ENCODE measurements at regions not wholly inside any gene's neighbourhood (a gene's known extent, or its start where the extent isn't known, plus 50 kb on each side); places are given as distances from the start of the nearest gene placed in this dataset.
A peak's percentile ranks its signal among the peaks of the same experiment; 100 is the strongest.

DNA sequence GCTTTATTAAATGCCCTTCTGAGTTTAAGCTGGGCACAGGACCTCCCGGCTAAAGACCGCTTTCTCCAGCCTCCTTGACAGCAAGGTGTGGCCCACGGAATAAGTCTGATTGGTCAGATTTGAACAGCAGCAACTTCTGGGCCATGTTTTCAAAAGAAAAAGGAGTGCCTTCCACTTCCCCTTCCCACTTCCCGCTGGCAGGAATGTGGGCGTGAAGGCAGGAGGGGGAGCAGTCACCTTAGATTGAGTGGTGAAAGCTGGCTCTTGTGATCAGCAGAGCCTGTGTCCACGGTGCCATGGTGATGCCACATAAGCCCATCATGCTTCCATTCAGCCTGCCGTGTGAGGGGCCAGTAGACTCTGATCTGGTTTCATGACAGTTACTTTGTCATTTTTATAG, 136.6 kb upstream of the GLI2 start:
- Mint-ChIP-seq H3K36me3 (no peaks in the 10 kb centered on the region), H3K9me3 (no peaks in the 10 kb centered on the region), H3K27ac (no peak overlapping the region), H3K27me3 (no peaks in the 10 kb centered on the region), H3K4me1 (no peaks in the 10 kb centered on the region), H3K4me3 (no peak overlapping the region)

DNA sequence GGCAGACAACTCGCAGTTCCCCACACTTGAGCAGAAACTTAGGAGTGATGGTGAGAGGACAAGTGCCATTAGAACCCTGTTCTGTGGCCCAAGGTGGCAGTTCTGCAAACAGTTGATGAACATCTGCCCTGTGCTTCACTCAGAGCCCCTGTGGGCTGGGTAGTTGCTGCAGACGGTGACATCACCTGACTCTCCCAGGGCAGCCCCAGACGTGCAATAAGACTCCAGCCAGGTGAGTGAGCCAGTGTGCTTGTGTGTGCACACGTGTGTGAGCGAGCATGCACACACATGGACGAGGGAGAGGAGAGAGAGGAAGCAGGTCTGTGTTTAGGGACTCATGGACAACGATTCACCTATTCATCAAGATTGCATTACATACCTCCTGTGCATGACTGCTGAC, 136.0 kb upstream of the GLI2 start:
- no peaks in the 10 kb centered on the region for H3K36me3 Mint-ChIP-seq
- H3K27ac Mint-ChIP-seq = no peak overlapping the region
- no peak overlapping the region for H3K4me3 Mint-ChIP-seq
- peaks cover 1% of the 10 kb centered on the region for H3K27me3 Mint-ChIP-seq
- no peaks in the 10 kb centered on the region for H3K4me1 Mint-ChIP-seq
- peaks cover 0 to 3% (median 0%) of the 10 kb centered on the region in 3 donors for H3K9me3 Mint-ChIP-seq

DNA sequence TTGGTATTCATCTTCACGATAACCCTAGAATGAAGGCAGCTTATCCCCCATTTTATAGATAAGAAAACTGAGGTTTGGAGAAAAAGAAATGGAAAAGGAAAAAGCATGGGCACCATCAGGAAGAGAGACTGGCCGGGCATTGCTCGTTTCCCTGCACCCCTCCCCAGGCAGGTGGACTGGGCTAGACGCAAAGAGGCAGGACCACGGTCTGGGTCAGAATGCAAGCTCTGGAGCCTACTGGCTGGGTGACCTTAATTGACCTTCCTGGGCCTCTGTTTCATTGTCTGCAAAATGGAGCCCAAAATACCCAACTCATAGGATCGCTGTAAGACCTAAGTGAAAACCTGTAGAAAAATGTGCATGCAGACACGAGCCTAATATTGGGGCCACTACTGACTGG, 135.3 kb upstream of the GLI2 start:
- no peak overlapping the region for H3K27ac Mint-ChIP-seq
- no peaks in the 10 kb centered on the region for H3K4me1 Mint-ChIP-seq

DNA sequence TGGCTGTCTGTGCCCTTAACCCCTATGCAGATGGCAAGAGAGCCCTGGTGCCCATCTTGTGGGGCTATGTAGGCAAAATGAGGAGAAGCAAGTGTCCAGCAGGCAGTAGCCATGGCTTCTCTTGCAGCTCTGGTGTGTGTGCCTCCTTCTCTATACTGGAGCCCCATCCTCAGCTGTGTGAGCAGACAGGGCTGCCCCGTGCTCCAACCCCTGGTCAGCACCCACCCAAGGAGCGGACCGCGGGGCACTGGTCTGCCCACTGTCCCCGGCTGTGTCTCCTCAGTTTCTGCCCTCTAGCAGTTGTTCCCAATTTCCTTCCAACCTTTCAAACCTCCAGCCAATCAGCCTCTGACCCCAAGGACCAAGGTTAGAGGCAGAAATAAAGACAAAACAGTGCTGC, 134.9 kb upstream of the GLI2 start:
- H3K4me3 Mint-ChIP-seq = no peak overlapping the region
- H3K36me3 Mint-ChIP-seq = no peaks in the 10 kb centered on the region
- H3K27ac Mint-ChIP-seq = no peak overlapping the region
- H3K4me1 Mint-ChIP-seq = peaks cover 0 to 1% (median 0%) of the 10 kb centered on the region in 3 donors
- peaks cover 3% of the 10 kb centered on the region for H3K27me3 Mint-ChIP-seq
- H3K9me3 Mint-ChIP-seq = peaks cover 0 to 3% (median 0%) of the 10 kb centered on the region in 3 donors

More for the DNA sequence above, 135.3 kb upstream of the GLI2 start:
- Mint-ChIP-seq H3K36me3 (no peaks in the 10 kb centered on the region), H3K4me3 (no peak overlapping the region), H3K9me3 (peaks cover 0 to 3% (median 0%) of the 10 kb centered on the region in 3 donors), H3K27me3 (peaks cover 3% of the 10 kb centered on the region)

DNA sequence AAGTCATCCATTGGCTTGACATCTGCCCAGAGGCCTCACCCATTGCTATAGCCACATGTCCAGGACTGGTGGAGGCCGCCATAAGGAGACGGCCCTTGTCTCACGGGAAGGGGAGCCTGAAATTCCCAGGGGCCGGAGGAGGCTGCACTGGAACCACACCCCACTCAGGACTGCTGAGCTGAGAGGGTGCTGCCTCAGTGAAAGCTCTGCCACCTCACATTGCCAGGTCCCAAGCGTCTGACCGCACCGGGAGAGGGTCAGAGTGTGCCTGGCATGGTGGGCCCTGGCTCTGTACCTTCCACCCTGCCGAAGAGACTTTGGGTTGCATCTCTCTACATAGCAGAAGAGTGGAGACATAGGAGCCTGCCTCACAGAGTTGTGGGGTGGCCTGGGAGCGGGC, 134.1 kb upstream of the GLI2 start:
- Mint-ChIP-seq H3K9me3 (peaks cover 0 to 3% (median 0%) of the 10 kb centered on the region in 3 donors), H3K36me3 (no peaks in the 10 kb centered on the region), H3K27ac (no peak overlapping the region), H3K4me3 (no peak overlapping the region), H3K4me1 (peaks cover 0 to 2% (median 0%) of the 10 kb centered on the region in 3 donors), H3K27me3 (peaks cover 3% of the 10 kb centered on the region)

DNA sequence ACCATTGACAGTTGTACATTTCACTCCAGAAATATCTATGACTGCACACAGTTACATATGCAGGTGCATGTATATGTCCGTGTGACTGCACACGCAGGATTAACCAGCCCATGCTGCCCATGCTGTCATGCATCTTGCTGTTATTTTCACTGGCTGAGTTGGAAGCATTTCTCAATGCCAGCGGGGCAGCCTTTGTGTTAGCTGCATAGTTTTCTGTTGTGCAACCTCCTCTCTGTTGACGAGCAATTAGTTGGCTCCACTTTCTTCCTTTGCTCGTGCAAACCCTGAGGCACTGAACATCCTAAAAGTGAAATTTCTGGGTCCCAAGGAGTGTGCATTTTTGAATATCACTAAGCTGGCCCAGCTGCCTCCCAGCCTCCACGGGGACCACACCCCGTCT, 133.4 kb upstream of the GLI2 start:
- H3K27ac Mint-ChIP-seq = no peak overlapping the region
- no peaks in the 10 kb centered on the region for H3K36me3 Mint-ChIP-seq
- H3K27me3 Mint-ChIP-seq = peaks cover 3% of the 10 kb centered on the region
- no peak overlapping the region for H3K4me3 Mint-ChIP-seq
- H3K9me3 Mint-ChIP-seq = peaks cover 0 to 3% (median 0%) of the 10 kb centered on the region in 3 donors
- H3K4me1 Mint-ChIP-seq = peaks cover 0 to 2% (median 0%) of the 10 kb centered on the region in 3 donors

DNA sequence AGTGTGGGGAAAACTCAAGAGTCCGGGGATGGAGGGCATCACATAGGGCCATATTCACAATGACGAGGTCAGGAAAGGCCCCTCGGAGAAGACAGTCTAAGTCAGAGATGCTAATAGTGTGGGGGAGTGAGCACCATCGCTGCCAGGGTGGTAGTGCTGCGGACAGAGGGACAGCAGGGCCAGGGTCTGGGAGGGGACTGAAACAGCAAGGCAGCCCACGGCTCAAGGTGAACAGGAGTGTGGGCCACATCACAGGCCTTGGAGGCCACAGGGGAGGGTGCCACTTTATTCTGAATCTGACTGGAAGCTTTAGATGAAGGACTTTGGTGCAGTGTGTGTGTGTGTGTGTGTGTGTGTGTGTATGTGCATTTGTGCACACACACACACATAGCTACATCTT, 130.9 kb upstream of the GLI2 start:
- peaks cover 0 to 3% (median 0%) of the 10 kb centered on the region in 3 donors for H3K9me3 Mint-ChIP-seq
- no peaks in the 10 kb centered on the region for H3K36me3 Mint-ChIP-seq
- H3K27ac Mint-ChIP-seq = no peak overlapping the region
- peaks cover 0 to 2% (median 0%) of the 10 kb centered on the region in 3 donors for H3K4me1 Mint-ChIP-seq
- H3K27me3 Mint-ChIP-seq = peaks cover 3% of the 10 kb centered on the region
- H3K4me3 Mint-ChIP-seq = no peak overlapping the region

DNA sequence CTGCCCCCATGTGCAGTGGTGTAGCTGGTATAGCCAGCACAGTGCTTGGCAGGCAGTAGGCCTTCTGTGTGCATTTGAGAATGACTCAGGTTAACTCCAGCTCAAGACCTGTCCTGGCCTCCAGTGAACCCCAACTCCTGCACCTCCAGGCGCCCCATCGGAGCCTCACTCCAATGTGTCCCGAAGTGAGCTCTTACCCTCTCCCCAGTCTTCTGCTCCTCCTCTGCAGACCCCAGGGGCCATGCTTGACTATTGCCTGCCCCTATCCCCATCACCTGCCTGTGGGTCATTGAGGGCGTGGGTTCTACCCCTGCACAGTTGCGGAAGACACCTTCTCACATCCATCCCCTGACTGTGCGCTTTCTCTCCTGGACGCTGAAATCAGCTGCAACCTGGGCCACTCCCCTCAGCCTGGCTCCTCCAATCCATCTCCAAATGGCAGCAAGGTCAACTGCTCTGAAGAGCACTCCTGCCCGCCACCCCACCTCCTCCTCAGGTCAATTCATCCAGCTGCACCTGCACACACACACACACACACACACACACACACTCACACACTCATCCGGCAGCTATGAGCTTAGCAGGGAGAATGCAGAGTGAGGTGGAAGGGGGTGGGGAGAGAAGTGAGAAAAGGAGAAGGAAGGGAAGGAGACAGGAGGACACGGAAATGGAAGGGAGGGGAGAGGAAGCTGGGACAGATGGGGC, 130.3 kb upstream of the GLI2 start:
- no peak overlapping the region for H3K4me3 Mint-ChIP-seq
- H3K36me3 Mint-ChIP-seq = no peaks in the 10 kb centered on the region
- no peak overlapping the region for H3K27ac Mint-ChIP-seq
- peaks cover 3% of the 10 kb centered on the region for H3K27me3 Mint-ChIP-seq
- peaks cover 0 to 3% (median 0%) of the 10 kb centered on the region in 3 donors for H3K9me3 Mint-ChIP-seq
- peaks cover 0 to 2% (median 0%) of the 10 kb centered on the region in 3 donors for H3K4me1 Mint-ChIP-seq

DNA sequence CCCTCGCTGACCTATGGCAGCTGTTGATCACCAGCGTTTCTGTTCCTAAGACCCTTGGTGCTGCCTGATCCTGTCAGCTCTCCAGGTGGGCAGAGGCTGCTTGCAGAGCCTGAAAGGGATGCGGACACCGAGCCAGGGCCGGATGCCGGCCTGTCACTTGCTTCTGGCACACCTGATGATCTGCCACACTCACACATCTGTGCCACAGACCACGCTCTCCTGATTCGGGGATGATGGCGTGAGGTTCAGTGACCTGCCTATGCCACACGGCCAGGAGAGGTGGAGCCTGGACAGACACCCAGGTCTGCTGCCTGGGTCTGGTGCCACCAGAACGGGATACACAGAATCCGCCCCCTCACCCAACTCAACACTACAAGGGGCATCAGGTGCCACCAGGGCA, 129.4 kb upstream of the GLI2 start:
- no peaks in the 10 kb centered on the region for H3K36me3 Mint-ChIP-seq
- no peak overlapping the region for H3K27ac Mint-ChIP-seq
- H3K27me3 Mint-ChIP-seq = peaks cover 8% of the 10 kb centered on the region
- H3K4me1 Mint-ChIP-seq = peaks cover 0 to 2% (median 0%) of the 10 kb centered on the region in 3 donors
- no peak overlapping the region for H3K4me3 Mint-ChIP-seq
- H3K9me3 Mint-ChIP-seq = peaks cover 0 to 3% (median 0%) of the 10 kb centered on the region in 3 donors

DNA sequence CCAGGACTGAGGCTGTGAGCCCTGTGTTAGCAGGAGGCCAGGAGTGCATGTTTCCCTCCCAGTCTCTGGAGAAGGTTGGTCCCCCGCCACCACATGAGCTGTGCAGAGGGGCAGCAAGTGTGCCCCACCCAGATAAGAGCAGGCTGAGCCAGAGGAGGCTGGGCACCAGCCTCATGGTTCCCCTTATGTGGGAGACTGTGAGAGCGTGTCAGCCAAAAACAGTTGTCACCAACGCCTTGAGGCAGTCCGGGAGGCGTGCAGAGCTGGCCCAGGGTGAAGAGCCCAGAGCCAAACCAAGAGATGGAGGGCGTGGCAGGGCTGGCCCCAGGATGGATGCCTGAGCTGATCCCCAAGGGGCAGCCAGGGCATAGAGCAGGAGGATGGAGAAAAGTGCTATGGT, 128.7 kb upstream of the GLI2 start:
- peaks cover 8% of the 10 kb centered on the region for H3K27me3 Mint-ChIP-seq
- H3K4me1 Mint-ChIP-seq = peaks cover 0 to 2% (median 0%) of the 10 kb centered on the region in 3 donors
- H3K9me3 Mint-ChIP-seq = peaks cover 0 to 3% (median 0%) of the 10 kb centered on the region in 3 donors
- H3K36me3 Mint-ChIP-seq = no peaks in the 10 kb centered on the region
- peak overlapping the region in 2 of 3 donors; percentile 8 to 48 for H3K27ac Mint-ChIP-seq
- H3K4me3 Mint-ChIP-seq = no peak overlapping the region

DNA sequence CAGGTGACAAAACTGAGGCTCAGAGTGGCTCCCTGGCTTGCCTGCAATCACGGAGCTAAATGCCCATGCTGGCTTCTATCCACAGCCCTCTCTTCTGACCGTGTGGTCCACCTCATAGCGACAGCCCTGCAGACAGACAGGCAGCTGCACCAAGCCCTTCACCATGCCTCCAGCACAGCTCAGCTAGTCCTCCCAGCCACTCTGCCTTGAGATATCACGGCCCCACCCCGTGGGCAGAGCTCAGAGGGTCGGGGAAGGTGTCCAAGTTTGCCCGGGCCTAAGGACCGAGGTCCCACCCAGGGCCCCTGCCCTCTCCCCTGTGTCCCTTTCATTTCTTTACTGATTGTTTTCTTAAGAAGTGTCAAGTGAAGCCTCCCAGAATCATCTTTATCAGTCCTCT, 128.2 kb upstream of the GLI2 start:
- peaks cover 0 to 3% (median 0%) of the 10 kb centered on the region in 3 donors for H3K9me3 Mint-ChIP-seq

DNA sequence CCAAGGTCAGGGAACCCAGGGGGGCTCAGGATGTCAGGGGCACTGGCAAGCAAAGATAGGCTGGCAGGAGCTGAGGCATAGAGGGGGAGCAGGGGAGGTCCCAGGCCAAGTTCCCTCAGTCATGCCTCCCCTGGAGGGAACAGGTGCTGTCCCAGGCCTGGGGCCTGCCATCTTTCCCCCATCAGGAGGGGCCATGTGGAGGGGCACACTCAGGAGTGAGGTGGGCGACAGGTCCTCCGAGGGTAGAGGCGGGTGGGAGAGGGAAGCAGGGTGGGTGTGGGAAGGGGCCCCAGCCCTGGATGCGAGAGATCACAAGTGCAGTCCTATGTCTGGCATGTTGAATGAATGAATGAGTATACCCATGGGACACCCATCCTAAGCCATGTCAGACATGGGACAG, 127.7 kb upstream of the GLI2 start:
- H3K27me3 Mint-ChIP-seq = peaks cover 11% of the 10 kb centered on the region

More for the DNA sequence above, 128.2 kb upstream of the GLI2 start:
- H3K27me3 Mint-ChIP-seq = peaks cover 11% of the 10 kb centered on the region
- H3K27ac Mint-ChIP-seq = no peak overlapping the region
- H3K36me3 Mint-ChIP-seq = no peaks in the 10 kb centered on the region
- peaks cover 0 to 2% (median 0%) of the 10 kb centered on the region in 3 donors for H3K4me1 Mint-ChIP-seq
- no peak overlapping the region for H3K4me3 Mint-ChIP-seq

DNA sequence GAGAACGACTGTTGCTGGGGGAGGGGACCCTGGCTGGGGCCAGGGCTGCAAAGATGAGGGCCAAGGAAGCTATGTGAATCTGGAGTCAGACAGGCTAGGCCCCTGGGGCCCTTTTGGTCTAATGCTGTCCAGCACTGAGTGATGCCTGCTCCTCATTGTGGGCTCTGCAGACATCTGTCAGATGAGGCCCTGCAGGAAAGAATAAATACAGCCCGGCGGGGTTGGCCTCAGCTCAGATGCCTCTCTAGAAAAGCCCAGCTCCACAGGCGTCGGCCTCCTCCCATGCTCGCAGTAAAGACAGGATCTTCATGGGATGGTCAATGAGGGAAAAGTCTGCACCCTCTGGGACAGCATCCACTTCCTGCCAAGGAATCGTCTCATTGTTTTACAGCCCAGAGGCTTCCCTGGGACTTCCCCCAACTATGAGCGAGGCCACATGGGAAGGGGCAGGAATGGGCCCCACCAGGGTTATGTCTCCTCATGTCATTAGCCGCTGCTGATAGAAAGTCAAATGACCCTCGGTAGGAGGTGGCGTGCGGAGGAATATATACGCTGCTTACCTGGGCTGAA, 125.8 kb upstream of the GLI2 start:
- Mint-ChIP-seq H3K4me3 (no peak overlapping the region), H3K27me3 (peaks cover 10% of the 10 kb centered on the region), H3K9me3 (no peaks in the 10 kb centered on the region)

More for the DNA sequence above, 127.7 kb upstream of the GLI2 start:
- Mint-ChIP-seq H3K4me3 (no peak overlapping the region), H3K4me1 (peaks cover 0 to 2% (median 0%) of the 10 kb centered on the region in 3 donors), H3K36me3 (no peaks in the 10 kb centered on the region), H3K27ac (peak overlapping the region in 1 of 3 donors; percentile 74), H3K9me3 (peaks cover 0 to 3% (median 0%) of the 10 kb centered on the region in 3 donors)

DNA sequence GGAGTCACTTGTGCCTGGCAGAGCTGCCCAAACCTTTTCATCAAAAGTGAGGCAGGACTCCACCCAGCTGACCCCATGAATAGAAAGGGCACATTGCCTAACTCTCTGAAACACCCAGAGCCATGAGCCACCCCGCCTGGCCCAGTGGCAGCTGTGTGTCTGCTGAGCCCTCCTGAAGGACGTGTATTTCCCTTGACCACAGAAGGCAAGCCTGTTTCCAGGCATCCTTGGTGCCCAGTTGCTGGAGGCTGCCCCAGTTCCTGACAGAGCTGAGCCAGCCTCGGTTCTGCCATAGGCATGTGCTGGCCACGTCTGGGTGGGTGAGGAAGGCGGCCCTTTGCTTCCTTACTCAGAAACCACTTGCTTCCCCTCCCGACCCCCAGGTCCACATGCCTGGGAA, 124.7 kb upstream of the GLI2 start:
- H3K9me3 Mint-ChIP-seq = no peaks in the 10 kb centered on the region
- peaks cover 8% of the 10 kb centered on the region for H3K27me3 Mint-ChIP-seq
- no peaks in the 10 kb centered on the region for H3K4me1 Mint-ChIP-seq
- no peak overlapping the region for H3K4me3 Mint-ChIP-seq
- H3K36me3 Mint-ChIP-seq = peaks cover 2% of the 10 kb centered on the region
- no peak overlapping the region for H3K27ac Mint-ChIP-seq

More for the DNA sequence above, 125.8 kb upstream of the GLI2 start:
- H3K27ac Mint-ChIP-seq = no peak overlapping the region
- H3K36me3 Mint-ChIP-seq = peaks cover 2% of the 10 kb centered on the region
- H3K4me1 Mint-ChIP-seq = peaks cover 0 to 2% (median 0%) of the 10 kb centered on the region in 3 donors

DNA sequence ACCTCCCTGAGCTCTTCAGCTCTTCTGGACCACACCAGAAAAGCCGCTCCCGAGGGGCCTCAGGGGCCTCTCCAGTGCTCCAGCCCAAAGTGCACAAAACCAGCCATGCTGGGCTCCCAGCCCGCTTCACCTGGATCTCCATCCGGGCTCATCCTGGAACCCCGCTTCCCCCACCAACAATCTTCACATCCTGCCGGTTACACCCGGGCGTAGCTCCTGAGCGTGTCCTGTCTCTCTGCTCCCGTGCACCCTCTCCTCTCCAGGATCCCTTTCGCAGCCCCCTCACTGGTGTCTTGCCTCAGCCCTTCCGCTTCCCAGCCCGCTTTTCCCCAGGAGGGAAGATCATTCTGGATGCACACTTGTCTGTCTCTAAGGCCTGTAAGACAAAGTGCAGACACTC, 123.7 kb upstream of the GLI2 start:
- Mint-ChIP-seq H3K36me3 (peaks cover 2% of the 10 kb centered on the region), H3K9me3 (no peaks in the 10 kb centered on the region), H3K4me1 (no peaks in the 10 kb centered on the region), H3K27me3 (peaks cover 8% of the 10 kb centered on the region), H3K27ac (no peak overlapping the region), H3K4me3 (peak overlapping the region in 2 of 4 donors; percentile 51 to 84)

DNA sequence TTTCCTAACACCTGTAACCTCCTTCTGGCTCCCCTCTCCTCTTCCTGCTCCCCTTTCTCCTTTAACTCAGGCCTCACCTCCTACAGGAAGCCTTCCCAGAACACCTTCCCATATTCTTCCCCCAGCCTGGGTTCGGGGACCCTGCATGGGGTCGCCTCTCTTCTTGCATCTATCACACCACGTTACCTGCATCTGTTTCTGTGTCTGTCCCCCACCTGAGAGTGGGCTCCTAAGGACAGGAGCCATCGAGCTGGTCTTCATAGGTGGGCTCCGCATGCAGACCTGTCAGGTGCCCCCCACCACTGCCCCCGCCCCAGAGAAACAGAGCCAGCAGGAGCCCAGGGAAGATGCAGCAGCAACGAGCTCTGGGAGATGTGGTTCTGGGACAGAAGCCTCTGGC, 123.2 kb upstream of the GLI2 start:
- H3K9me3 Mint-ChIP-seq = no peaks in the 10 kb centered on the region
- H3K4me3 Mint-ChIP-seq = no peak overlapping the region
- no peaks in the 10 kb centered on the region for H3K4me1 Mint-ChIP-seq
- peaks cover 8% of the 10 kb centered on the region for H3K27me3 Mint-ChIP-seq
- H3K36me3 Mint-ChIP-seq = peaks cover 2% of the 10 kb centered on the region
- H3K27ac Mint-ChIP-seq = no peak overlapping the region

Data from IgD-negative memory B cell (primary cell).